AG08395 (cell line): ENCODE measurements at regions not wholly inside any gene's neighbourhood (a gene's known extent, or its start where the extent isn't known, plus 50 kb on each side); places are given as distances from the start of the nearest gene placed in this dataset.

Source experiments
- DNase-seq: peaks from one replicate; pipeline ENCODE4 v3.0.0; 2012; ENCODE audit warnings: mixed read lengths, low spot score

- no peak for DNase-seq
Observed at GRCh38 chr2:121161272-121161671, 123.7 kb downstream of the TFCP2L1 start.

- no peak for DNase-seq
Observed at GRCh38 chr2:121162893-121163292, 122.1 kb downstream of the TFCP2L1 start.

DNA sequence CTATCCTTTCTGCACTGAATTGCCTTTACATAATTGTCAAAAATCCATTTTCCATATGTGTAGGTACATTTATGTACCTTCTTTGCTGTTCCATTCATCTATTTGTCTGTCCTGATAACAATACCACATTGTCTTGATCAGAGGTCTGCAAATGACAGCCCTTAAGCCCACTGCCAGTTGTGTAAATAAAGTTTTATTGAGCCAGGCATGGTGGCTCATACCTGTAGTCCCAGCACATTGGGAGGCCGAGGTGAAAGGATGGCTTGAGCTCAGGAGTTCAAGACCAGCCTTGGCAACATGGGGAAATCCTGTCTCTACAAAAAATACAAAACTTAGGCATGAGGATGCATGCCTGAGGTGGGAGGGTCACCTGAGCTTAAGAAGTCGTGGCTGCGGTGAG is 121.0 kb downstream of the TFCP2L1 start:
- DNase-seq: no peak

DNA sequence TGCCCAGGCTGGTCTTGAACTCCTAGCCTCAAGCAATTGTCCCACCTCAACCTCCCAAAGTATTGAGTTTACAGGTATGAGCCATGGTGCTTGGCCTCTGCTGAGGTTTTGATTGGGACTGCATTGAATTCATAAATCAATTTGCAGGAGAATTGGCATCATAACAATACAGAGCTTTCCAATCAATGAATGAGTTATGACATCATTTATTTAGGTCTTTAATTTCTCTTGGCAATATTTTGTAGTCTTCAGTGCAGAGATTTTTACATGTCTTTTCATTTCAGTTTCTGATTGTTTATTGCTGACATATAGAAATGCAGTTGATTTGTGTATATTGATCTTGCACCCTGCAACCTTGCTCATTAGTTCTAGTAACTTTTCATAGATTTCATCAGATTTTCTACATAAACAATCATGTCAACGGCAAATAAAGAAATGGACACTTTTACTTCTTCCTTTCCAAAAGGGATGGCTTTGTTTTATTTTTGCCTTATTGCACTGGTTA is 119.9 kb downstream of the TFCP2L1 start:
- no peak for DNase-seq
